Adrenal gland (tissue), 9 donors: ENCODE measurements at regions not wholly inside any gene's neighbourhood (a gene's known extent, or its start where the extent isn't known, plus 50 kb on each side); places are given as distances from the start of the nearest gene placed in this dataset.

Experiments used
- DNase-seq, 7 donors: peaks; one replicate each; pipeline ENCODE4 v3.0.0-alpha.2; 2019 to 2020
- H3K27ac ChIP-seq, 5 donors: fragments of 200-600 bp; sonication (generic) in 4 of 5; 1 replicate in 3 of 5; 2 replicates in 2 of 5; pipeline versions ENCODE4 v1.5.1 to v1.8.0; 2016 to 2020; ENCODE audit warnings: mild to moderate bottlenecking in 1 of 5
- H3K27me3 ChIP-seq: fragments of 200-600 bp; 2 replicates; pipeline ENCODE4 v1.8.0; 2021
- H3K36me3 ChIP-seq, 2 donors: fragments of 200-600 bp; replicated peaks in 1 of 2; 1 replicate in 1 of 2; 2 replicates in 1 of 2; pipeline versions ENCODE4 v1.5.1 to v1.8.0; 2018 to 2022
- H3K4me1 ChIP-seq, 2 donors: fragments of 200-600 bp; replicated peaks in 1 of 2; 1 replicate in 1 of 2; 2 replicates in 1 of 2; pipeline versions ENCODE4 v1.5.1 to v1.8.0; 2018 to 2021
- H3K4me3 ChIP-seq, 4 donors: fragments of 200-600 bp; sonication (generic) in 3 of 4; one replicate each; pipeline ENCODE4 v1.5.1; 2016 to 2018
- H3K9me3 ChIP-seq, 3 donors: fragments of 200-600 bp; sonication (generic) in 1 of 3; replicated peaks in 1 of 3; 1 replicate in 2 of 3; 2 replicates in 1 of 3; pipeline versions ENCODE4 v1.5.1 to v1.8.0; 2016 to 2021
- POLR2A ChIP-seq, 2 donors: fragments of 450-650 bp; IDR thresholded peaks; one replicate each; pipeline ENCODE4 v1.6.1; 2017; ENCODE audit warnings: antibody characterized with exemption in 2 of 2, mild to moderate bottlenecking in 2 of 2, moderate library complexity in 1 of 2
- WGBS, 4 donors: extraction: QIAGEN DNeasy Blood & Tissue Kit in 2 of 4; methylation state at CpG; one replicate each; pipeline versions ENCODE4 v1.1.5 to v1.1.7; 2013 to 2017; 5-methylcytosine and 5-hydroxymethylcytosine counted together
- intact Hi-C, 2 donors: fragments of 100-400 bp; cut with DNase I; formaldehyde crosslinking; loops; one replicate each; pipeline versions ENCODE4 v1.14.1 to v1.15.0; 2022 to 2023
- TF ChIP-seq, protein P1 (sequence below), 6 experiments: fragments of 450-650 bp in 4 of 6; fragments of 200-600 bp in 2 of 6; sonication (generic) in 1 of 6; IDR thresholded peaks; 1 replicate in 5 of 6; 2 replicates in 1 of 6; pipeline versions ENCODE4 v1.5.1 to v1.8.0; 2016 to 2021; ENCODE audit warnings: antibody characterized with exemption in 6 of 6, mild to moderate bottlenecking in 2 of 6, moderate library complexity in 1 of 6
- donor health status: healthy with polysubstance abuse.
- donor health status: Bipolar disorder and iron deficiency.
- donor health status: DM: yes; HTN: yes; CAD: no.
- donor health status: DM: no; HTN: no; CAD: no.
- donor health status: DM: no; HTN: no; CAD: no.

DNA sequence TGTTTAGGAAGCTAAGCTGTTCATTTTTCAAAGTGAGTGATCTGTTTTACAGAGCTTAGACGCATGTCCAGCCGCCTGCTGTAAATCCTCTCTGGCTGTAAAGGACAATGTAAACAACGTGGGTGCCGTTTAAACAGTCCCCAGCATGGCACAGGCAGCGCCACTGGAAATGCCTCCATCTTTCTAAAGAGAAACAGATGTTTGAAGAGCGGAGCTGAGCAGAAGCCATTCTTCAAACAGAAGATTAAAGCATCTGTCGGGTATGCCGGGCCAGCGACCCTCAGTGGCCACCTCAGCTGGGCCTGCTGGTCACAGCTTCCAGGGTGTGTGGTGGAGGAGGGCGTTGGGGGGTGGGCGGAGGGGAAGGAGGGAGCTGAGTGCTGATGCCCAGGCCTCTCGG, 138.6 kb downstream of the ERMARD start:
- Histone ChIP-seq H3K4me1 (no peaks in the 10 kb centered on the region), H3K36me3 (no peaks in the 10 kb centered on the region), H3K27ac (no peak overlapping the region), H3K9me3 (no peaks in the 10 kb centered on the region), H3K27me3 (no peaks in the 10 kb centered on the region), H3K4me3 (no peak overlapping the region)
- 24 to 44% (median 38%) methylated on average over 9 to 12 of the region's 12 CpGs for WGBS, 4 donors
- intact Hi-C loops = no loop called here
- no peak for DNase-seq
- TF ChIP-seq, protein P1, sequence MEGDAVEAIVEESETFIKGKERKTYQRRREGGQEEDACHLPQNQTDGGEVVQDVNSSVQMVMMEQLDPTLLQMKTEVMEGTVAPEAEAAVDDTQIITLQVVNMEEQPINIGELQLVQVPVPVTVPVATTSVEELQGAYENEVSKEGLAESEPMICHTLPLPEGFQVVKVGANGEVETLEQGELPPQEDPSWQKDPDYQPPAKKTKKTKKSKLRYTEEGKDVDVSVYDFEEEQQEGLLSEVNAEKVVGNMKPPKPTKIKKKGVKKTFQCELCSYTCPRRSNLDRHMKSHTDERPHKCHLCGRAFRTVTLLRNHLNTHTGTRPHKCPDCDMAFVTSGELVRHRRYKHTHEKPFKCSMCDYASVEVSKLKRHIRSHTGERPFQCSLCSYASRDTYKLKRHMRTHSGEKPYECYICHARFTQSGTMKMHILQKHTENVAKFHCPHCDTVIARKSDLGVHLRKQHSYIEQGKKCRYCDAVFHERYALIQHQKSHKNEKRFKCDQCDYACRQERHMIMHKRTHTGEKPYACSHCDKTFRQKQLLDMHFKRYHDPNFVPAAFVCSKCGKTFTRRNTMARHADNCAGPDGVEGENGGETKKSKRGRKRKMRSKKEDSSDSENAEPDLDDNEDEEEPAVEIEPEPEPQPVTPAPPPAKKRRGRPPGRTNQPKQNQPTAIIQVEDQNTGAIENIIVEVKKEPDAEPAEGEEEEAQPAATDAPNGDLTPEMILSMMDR (IDR thresholded peaks at IDR 0.05) = no peak
- TF ChIP-seq POLR2A (IDR thresholded peaks at IDR 0.05) = no peak

- Histone ChIP-seq H3K27ac (no peak overlapping the region), H3K36me3 (no peaks in the 10 kb centered on the region), H3K4me3 (no peak overlapping the region), H3K4me1 (no peaks in the 10 kb centered on the region), H3K27me3 (no peaks in the 10 kb centered on the region), H3K9me3 (no peaks in the 10 kb centered on the region)
- TF ChIP-seq, protein P1 (IDR thresholded peaks at IDR 0.05) = no peak
- TF ChIP-seq POLR2A (IDR thresholded peaks at IDR 0.05) = no peak
- no peak for DNase-seq
- whole genome bisulfite sequencing, 4 donors = 80 to 92% (median 88%) methylated on average over 14 of the region's 14 CpGs
- intact Hi-C loops = no loop called here
These were observed 136.2 kb downstream of the ERMARD start for GRCh38 chr6:169887529-169888140.

GRCh38 chr6:169886631-169887227, 135.3 kb downstream of the ERMARD start:
- Histone ChIP-seq H3K4me3 (no peak overlapping the region), H3K27ac (no peak overlapping the region), H3K9me3 (no peaks in the 10 kb centered on the region), H3K4me1 (no peaks in the 10 kb centered on the region), H3K27me3 (no peaks in the 10 kb centered on the region), H3K36me3 (no peaks in the 10 kb centered on the region)
- intact Hi-C loops = no loop called here
- TF ChIP-seq, protein P1 (IDR thresholded peaks at IDR 0.05) = no peak
- no peak for TF ChIP-seq POLR2A (IDR thresholded peaks at IDR 0.05)
- no peak for DNase-seq
- 78 to 83% (median 81%) methylated on average over 10 to 15 of the region's 15 CpGs for WGBS, 4 donors

- intact Hi-C loops = no loop called here
- Histone ChIP-seq H3K36me3 (no peaks in the 10 kb centered on the region), H3K9me3 (no peaks in the 10 kb centered on the region), H3K4me1 (no peaks in the 10 kb centered on the region), H3K4me3 (no peak overlapping the region), H3K27me3 (no peaks in the 10 kb centered on the region), H3K27ac (no peak overlapping the region)
- TF ChIP-seq, protein P1 (IDR thresholded peaks at IDR 0.05) = no peak
- TF ChIP-seq POLR2A (IDR thresholded peaks at IDR 0.05) = no peak
- no peak for DNase-seq
- 79 to 91% (median 89%) methylated on average over 2 to 4 of the region's 4 CpGs for WGBS, 4 donors
These were observed 134.4 kb downstream of the ERMARD start for GRCh38 chr6:169885831-169886230.
